ENCODE measurements at regions not wholly inside any gene's neighbourhood (a gene's known extent, or its start where the extent isn't known, plus 50 kb on each side); places are given as distances from the start of the nearest gene placed in this dataset.

GRCh38 chr7:33743594-33743993 lies 161.7 kb upstream of the BMPER start:
- TF ChIP-seq CTCF (CRISPR knock-in tag; IDR thresholded peaks at IDR 0.05): no peak
- no peak for TF ChIP-seq POLR2A (IDR thresholded peaks at IDR 0.05; ENCODE audit: insufficient read depth in 1 of 2, low read depth in 2 of 2, low read length in 2 of 2)
- TF ChIP-seq ZNF333 (CRISPR knock-in tag; IDR thresholded peaks at IDR 0.05; ENCODE audit: borderline replicate concordance): no peak
- TF ChIP-seq NFE2L1 (CRISPR knock-in tag; IDR thresholded peaks at IDR 0.05; ENCODE audit: borderline replicate concordance): no peak
- TF ChIP-seq, protein P1, sequence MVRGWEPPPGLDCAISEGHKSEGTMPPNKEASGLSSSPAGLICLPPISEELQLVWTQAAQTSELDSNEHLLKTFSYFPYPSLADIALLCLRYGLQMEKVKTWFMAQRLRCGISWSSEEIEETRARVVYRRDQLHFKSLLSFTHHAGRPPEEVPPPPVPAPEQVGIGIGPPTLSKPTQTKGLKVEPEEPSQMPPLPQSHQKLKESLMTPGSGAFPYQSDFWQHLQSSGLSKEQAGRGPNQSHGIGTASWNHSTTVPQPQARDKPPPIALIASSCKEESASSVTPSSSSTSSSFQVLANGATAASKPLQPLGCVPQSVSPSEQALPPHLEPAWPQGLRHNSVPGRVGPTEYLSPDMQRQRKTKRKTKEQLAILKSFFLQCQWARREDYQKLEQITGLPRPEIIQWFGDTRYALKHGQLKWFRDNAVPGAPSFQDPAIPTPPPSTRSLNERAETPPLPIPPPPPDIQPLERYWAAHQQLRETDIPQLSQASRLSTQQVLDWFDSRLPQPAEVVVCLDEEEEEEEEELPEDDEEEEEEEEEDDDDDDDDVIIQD (CRISPR knock-in tag; IDR thresholded peaks at IDR 0.05; ENCODE audit: low read depth): no peak
- TF ChIP-seq ZNF367 (CRISPR knock-in tag; IDR thresholded peaks at IDR 0.05; ENCODE audit: borderline replicate concordance): no peak
- no peak for TF ChIP-seq FOXP4 (CRISPR knock-in tag; IDR thresholded peaks at IDR 0.05)
- no peak for TF ChIP-seq CBX5 (CRISPR knock-in tag; IDR thresholded peaks at IDR 0.05; ENCODE audit: borderline replicate concordance)
- TF ChIP-seq, protein P2, sequence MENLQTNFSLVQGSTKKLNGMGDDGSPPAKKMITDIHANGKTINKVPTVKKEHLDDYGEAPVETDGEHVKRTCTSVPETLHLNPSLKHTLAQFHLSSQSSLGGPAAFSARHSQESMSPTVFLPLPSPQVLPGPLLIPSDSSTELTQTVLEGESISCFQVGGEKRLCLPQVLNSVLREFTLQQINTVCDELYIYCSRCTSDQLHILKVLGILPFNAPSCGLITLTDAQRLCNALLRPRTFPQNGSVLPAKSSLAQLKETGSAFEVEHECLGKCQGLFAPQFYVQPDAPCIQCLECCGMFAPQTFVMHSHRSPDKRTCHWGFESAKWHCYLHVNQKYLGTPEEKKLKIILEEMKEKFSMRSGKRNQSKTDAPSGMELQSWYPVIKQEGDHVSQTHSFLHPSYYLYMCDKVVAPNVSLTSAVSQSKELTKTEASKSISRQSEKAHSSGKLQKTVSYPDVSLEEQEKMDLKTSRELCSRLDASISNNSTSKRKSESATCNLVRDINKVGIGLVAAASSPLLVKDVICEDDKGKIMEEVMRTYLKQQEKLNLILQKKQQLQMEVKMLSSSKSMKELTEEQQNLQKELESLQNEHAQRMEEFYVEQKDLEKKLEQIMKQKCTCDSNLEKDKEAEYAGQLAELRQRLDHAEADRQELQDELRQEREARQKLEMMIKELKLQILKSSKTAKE (CRISPR knock-in tag; IDR thresholded peaks at IDR 0.05; ENCODE audit: borderline replicate concordance): no peak

Data from HepG2 (cell line).